T-helper 2 cell treated with Interferon-gamma antibody and Interleukin-4, amounts not matched to agents 5 μg/mL and 100 μg/mL, for 36 hours (primary cell): ENCODE measurements at regions not wholly inside any gene's neighbourhood (a gene's known extent, or its start where the extent isn't known, plus 50 kb on each side); places are given as distances from the start of the nearest gene placed in this dataset.
"Not testable (repeated sequence)": the region's sequence is repeated elsewhere in the genome, so short reads cannot be mapped to it uniquely, and the experiment has no call there.

ENCODE experiments used
- DNase-seq: peaks from one replicate; pipeline ENCODE4 v3.0.0; 2021; ENCODE audit warnings: low spot score
- H3K27ac Mint-ChIP-seq: one replicate; pipeline ENCODE4 v1.8.0; 2021; ENCODE audit warnings: mild to moderate bottlenecking, mixed read lengths
- H3K27me3 Mint-ChIP-seq: one replicate; pipeline ENCODE4 v1.8.0; 2021; ENCODE audit warnings: low read depth, mixed read lengths
- H3K36me3 Mint-ChIP-seq: one replicate; pipeline ENCODE4 v1.8.0; 2021; ENCODE audit warnings: low read depth, mixed read lengths
- H3K4me1 Mint-ChIP-seq: one replicate; pipeline ENCODE4 v1.8.0; 2021; ENCODE audit warnings: low read depth, mixed read lengths
- H3K4me3 Mint-ChIP-seq: one replicate; pipeline ENCODE4 v1.8.0; 2022; ENCODE audit warnings: mild to moderate bottlenecking, moderate library complexity, mixed read lengths
- H3K9me3 Mint-ChIP-seq: one replicate; pipeline ENCODE4 v1.8.0; 2021; ENCODE audit warnings: mixed read lengths

GRCh38 chr7:138332850-138333249, 127.2 kb upstream of the TRIM24 start:
- not testable (repeated sequence) for H3K4me3 Mint-ChIP-seq, H3K36me3 Mint-ChIP-seq, DNase-seq, H3K27me3 Mint-ChIP-seq, H3K4me1 Mint-ChIP-seq, H3K27ac Mint-ChIP-seq
- H3K9me3 Mint-ChIP-seq: peaks cover 21% of the 10 kb centered on the region

- Mint-ChIP-seq H3K9me3 (peaks cover 41% of the 10 kb centered on the region), H3K27ac (no peak overlapping the region), H3K4me1 (no peaks in the 10 kb centered on the region), H3K36me3 (no peaks in the 10 kb centered on the region), H3K4me3 (no peak overlapping the region), H3K27me3 (no peaks in the 10 kb centered on the region)
- DNase-seq: no peak
Observed at GRCh38 chr7:138338361-138338760, 121.7 kb upstream of the TRIM24 start.

GRCh38 chr7:138339229-138339628, 120.8 kb upstream of the TRIM24 start:
- not testable (repeated sequence) for H3K36me3 Mint-ChIP-seq, DNase-seq

GRCh38 chr7:138342990-138343389, 117.1 kb upstream of the TRIM24 start:
- no peaks in the 10 kb centered on the region for H3K36me3 Mint-ChIP-seq
- DNase-seq: no peak
- no peak overlapping the region for H3K27ac Mint-ChIP-seq
- no peaks in the 10 kb centered on the region for H3K27me3 Mint-ChIP-seq
- H3K4me1 Mint-ChIP-seq: no peaks in the 10 kb centered on the region
- peaks cover 48% of the 10 kb centered on the region for H3K9me3 Mint-ChIP-seq
- no peak overlapping the region for H3K4me3 Mint-ChIP-seq

More at GRCh38 chr7:138339229-138339628, 120.8 kb upstream of the TRIM24 start:
- H3K4me1 Mint-ChIP-seq, H3K4me3 Mint-ChIP-seq, H3K27me3 Mint-ChIP-seq, H3K27ac Mint-ChIP-seq: not testable (repeated sequence)
- peaks cover 46% of the 10 kb centered on the region for H3K9me3 Mint-ChIP-seq

- Mint-ChIP-seq H3K27me3 (no peaks in the 10 kb centered on the region), H3K4me3 (no peak overlapping the region), H3K9me3 (peaks cover 32% of the 10 kb centered on the region), H3K4me1 (no peaks in the 10 kb centered on the region), H3K27ac (no peak overlapping the region), H3K36me3 (no peaks in the 10 kb centered on the region)
- no peak for DNase-seq
Observed at GRCh38 chr7:138345567-138345966, 114.5 kb upstream of the TRIM24 start.

GRCh38 chr7:138346975-138347374, 113.1 kb upstream of the TRIM24 start:
- H3K36me3 Mint-ChIP-seq: no peaks in the 10 kb centered on the region
- H3K9me3 Mint-ChIP-seq: peaks cover 29% of the 10 kb centered on the region
- H3K27me3 Mint-ChIP-seq: no peaks in the 10 kb centered on the region
- DNase-seq: no peak
- no peak overlapping the region for H3K27ac Mint-ChIP-seq
- no peaks in the 10 kb centered on the region for H3K4me1 Mint-ChIP-seq
- H3K4me3 Mint-ChIP-seq: no peak overlapping the region

- no peak overlapping the region for H3K27ac Mint-ChIP-seq
- peaks cover 19% of the 10 kb centered on the region for H3K9me3 Mint-ChIP-seq
- H3K27me3 Mint-ChIP-seq: no peaks in the 10 kb centered on the region
- no peak overlapping the region for H3K4me3 Mint-ChIP-seq
- H3K4me1 Mint-ChIP-seq: no peaks in the 10 kb centered on the region
- no peaks in the 10 kb centered on the region for H3K36me3 Mint-ChIP-seq
- no peak for DNase-seq
Observed at GRCh38 chr7:138349841-138350700, 110.0 kb upstream of the TRIM24 start.

- H3K27ac Mint-ChIP-seq: no peak overlapping the region
- H3K4me3 Mint-ChIP-seq: no peak overlapping the region
- peaks cover 20% of the 10 kb centered on the region for H3K9me3 Mint-ChIP-seq
- no peaks in the 10 kb centered on the region for H3K36me3 Mint-ChIP-seq
- no peak for DNase-seq
- H3K4me1 Mint-ChIP-seq: no peaks in the 10 kb centered on the region
- H3K27me3 Mint-ChIP-seq: no peaks in the 10 kb centered on the region
Observed at GRCh38 chr7:138350701-138351357, 109.2 kb upstream of the TRIM24 start.

GRCh38 chr7:138352570-138353461, 107.2 kb upstream of the TRIM24 start:
- Mint-ChIP-seq H3K27me3 (no peaks in the 10 kb centered on the region), H3K9me3 (peaks cover 15% of the 10 kb centered on the region), H3K4me3 (no peak overlapping the region), H3K36me3 (no peaks in the 10 kb centered on the region), H3K27ac (no peak overlapping the region), H3K4me1 (no peaks in the 10 kb centered on the region)
- DNase-seq: no peak

- no peak for DNase-seq
- Mint-ChIP-seq H3K9me3 (peaks cover 15% of the 10 kb centered on the region), H3K27ac (no peak overlapping the region), H3K36me3 (no peaks in the 10 kb centered on the region), H3K4me3 (no peak overlapping the region), H3K4me1 (no peaks in the 10 kb centered on the region), H3K27me3 (no peaks in the 10 kb centered on the region)
Observed at GRCh38 chr7:138354066-138354465, 106.0 kb upstream of the TRIM24 start.

- no peak overlapping the region for H3K27ac Mint-ChIP-seq
- H3K9me3 Mint-ChIP-seq: peaks cover 17% of the 10 kb centered on the region
- DNase-seq: no peak
- no peaks in the 10 kb centered on the region for H3K27me3 Mint-ChIP-seq
- H3K36me3 Mint-ChIP-seq: no peaks in the 10 kb centered on the region
- no peak overlapping the region for H3K4me3 Mint-ChIP-seq
- no peaks in the 10 kb centered on the region for H3K4me1 Mint-ChIP-seq
Observed at GRCh38 chr7:138355254-138355653, 104.8 kb upstream of the TRIM24 start.

- Mint-ChIP-seq H3K27ac (no peak overlapping the region), H3K9me3 (peaks cover 10% of the 10 kb centered on the region), H3K27me3 (no peaks in the 10 kb centered on the region), H3K36me3 (no peaks in the 10 kb centered on the region), H3K4me1 (no peaks in the 10 kb centered on the region), H3K4me3 (no peak overlapping the region)
- no peak for DNase-seq
Observed at GRCh38 chr7:138358850-138359341, 101.2 kb upstream of the TRIM24 start.

GRCh38 chr7:138359870-138360559, 100.0 kb upstream of the TRIM24 start:
- H3K9me3 Mint-ChIP-seq: peaks cover 10% of the 10 kb centered on the region
- no peak overlapping the region for H3K4me3 Mint-ChIP-seq
- no peak for DNase-seq
- no peaks in the 10 kb centered on the region for H3K4me1 Mint-ChIP-seq
- H3K27ac Mint-ChIP-seq: no peak overlapping the region
- H3K27me3 Mint-ChIP-seq: no peaks in the 10 kb centered on the region
- H3K36me3 Mint-ChIP-seq: no peaks in the 10 kb centered on the region
